Cardiac fibroblast (primary cell): ENCODE measurements at regions not wholly inside any gene's neighbourhood (a gene's known extent, or its start where the extent isn't known, plus 50 kb on each side); places are given as distances from the start of the nearest gene placed in this dataset.

Source experiments
- DNase-seq, 2 donors: peaks; one replicate each; pipeline versions ENCODE4 v3.0.0 to v3.0.0-alpha.2; 2010; ENCODE audit warnings: low read depth in 2 of 2
- H3K4me3 ChIP-seq, 2 donors: replicated peaks in 1 of 2; 1 replicate in 1 of 2; 2 replicates in 1 of 2; pipeline ENCODE4 v1.5.1; 2011; ENCODE audit warnings: low read depth in 2 of 2, low read length in 2 of 2, mild to moderate bottlenecking in 2 of 2, moderate library complexity in 1 of 2
- CTCF ChIP-seq: IDR thresholded peaks from one replicate; pipeline ENCODE4 v1.5.1; 2011; ENCODE audit warnings: low read depth, mild to moderate bottlenecking, low read length, inconsistent platforms

- DNase-seq, result peak in 1 of 2 donors; percentile 8
- no peak for TF ChIP-seq CTCF
- H3K4me3 ChIP-seq, result no peak overlapping the region
Observed at GRCh38 chr9:115423646-115424045, 305.7 kb upstream of the TNC start.

GRCh38 chr9:115425601-115426000, 307.6 kb upstream of the TNC start:
- no peak overlapping the region for H3K4me3 ChIP-seq
- TF ChIP-seq CTCF, result no peak
- DNase-seq, result no peak

- no peak for TF ChIP-seq CTCF
- H3K4me3 ChIP-seq, result no peak overlapping the region
Observed at GRCh38 chr9:115437418-115437817, 319.5 kb upstream of the TNC start.

GRCh38 chr9:115439641-115440040, 321.7 kb upstream of the TNC start:
- DNase-seq, result no peak
- H3K4me3 ChIP-seq, result no peak overlapping the region
- no peak for TF ChIP-seq CTCF

More at GRCh38 chr9:115437418-115437817, 319.5 kb upstream of the TNC start:
- DNase-seq, result no peak

GRCh38 chr9:115442054-115442453, 324.1 kb upstream of the TNC start:
- DNase-seq, result peak in 1 of 2 donors; percentile 12
- no peak overlapping the region for H3K4me3 ChIP-seq
- no peak for TF ChIP-seq CTCF

- TF ChIP-seq CTCF, result no peak
- no peak overlapping the region for H3K4me3 ChIP-seq
- no peak for DNase-seq
Observed at GRCh38 chr9:115443890-115444289, 325.9 kb upstream of the TNC start.

- DNase-seq, result no peak
- H3K4me3 ChIP-seq, result no peak overlapping the region
- TF ChIP-seq CTCF, result no peak
Observed at GRCh38 chr9:115444959-115445358, 327.0 kb upstream of the TNC start.
